Stimulated activated CD8-positive, alpha-beta memory T cell treated with anti-CD3 and anti-CD28 coated beads, Interleukin-12 subunit alpha, Interleukin-12 subunit beta, amount 100 ng/mL, for 4 hours (primary cell): ENCODE measurements at regions not wholly inside any gene's neighbourhood (a gene's known extent, or its start where the extent isn't known, plus 50 kb on each side); places are given as distances from the start of the nearest gene placed in this dataset.

Experiments
- DNase-seq: peaks from one replicate; pipeline ENCODE4 v3.0.0-alpha.2; 2020; ENCODE audit warnings: low read depth

- no peak for DNase-seq
Measured at GRCh38 chr6:141307309-141307998, 825.3 kb upstream of the GJE1 start.

- DNase-seq = no peak
Measured at GRCh38 chr6:141303907-141304306, 828.8 kb upstream of the GJE1 start.

- DNase-seq = no peak
Measured at GRCh38 chr6:141301779-141302178, 830.9 kb upstream of the GJE1 start.

- DNase-seq = no peak
Measured at GRCh38 chr6:141290941-141291721, 841.6 kb upstream of the GJE1 start.

GRCh38 chr6:141288947-141289346 lies 843.8 kb upstream of the GJE1 start:
- no peak for DNase-seq

GRCh38 chr6:141282263-141282662 lies 850.5 kb upstream of the GJE1 start:
- no peak for DNase-seq

GRCh38 chr6:141269684-141270083 lies 863.0 kb upstream of the GJE1 start:
- DNase-seq = no peak

- no peak for DNase-seq
Measured at GRCh38 chr6:141267420-141267819, 865.3 kb upstream of the GJE1 start.

- DNase-seq = no peak
Measured at GRCh38 chr6:141265756-141266623, 866.7 kb upstream of the GJE1 start.

GRCh38 chr6:141264101-141264500 lies 868.6 kb upstream of the GJE1 start:
- DNase-seq = no peak

GRCh38 chr6:141261672-141262060 lies 871.1 kb upstream of the GJE1 start:
- DNase-seq = no peak

- DNase-seq = no peak
Measured at GRCh38 chr6:141261016-141261671, 871.6 kb upstream of the GJE1 start.

GRCh38 chr6:141260627-141261015 lies 872.1 kb upstream of the GJE1 start:
- DNase-seq = no peak

GRCh38 chr6:141259807-141260206 lies 872.9 kb upstream of the GJE1 start:
- DNase-seq = no peak

- no peak for DNase-seq
Measured at GRCh38 chr6:141259091-141259490, 873.6 kb upstream of the GJE1 start.

- no peak for DNase-seq
Measured at GRCh38 chr6:141258516-141258915, 874.2 kb upstream of the GJE1 start.

GRCh38 chr6:141254336-141254735 lies 878.4 kb upstream of the GJE1 start:
- no peak for DNase-seq

GRCh38 chr6:141252828-141253608 lies 879.7 kb upstream of the GJE1 start:
- no peak for DNase-seq

GRCh38 chr6:141251286-141251685 lies 881.4 kb upstream of the GJE1 start:
- DNase-seq = no peak

GRCh38 chr6:141248021-141248799 lies 884.5 kb upstream of the GJE1 start:
- DNase-seq = no peak

- no peak for DNase-seq
Measured at GRCh38 chr6:141244366-141244765, 888.4 kb upstream of the GJE1 start.
